Tibial artery (tissue), 4 donors: ENCODE measurements at regions not wholly inside any gene's neighbourhood (a gene's known extent, or its start where the extent isn't known, plus 50 kb on each side); places are given as distances from the start of the nearest gene placed in this dataset.

ENCODE experiments used
- DNase-seq, 2 donors: peaks; one replicate each; pipeline ENCODE4 v3.0.0-alpha.2; 2019
- H3K27ac ChIP-seq, 2 donors: fragments of 200-600 bp; sonication (generic) in 1 of 2; 1 replicate in 1 of 2; 2 replicates in 1 of 2; pipeline ENCODE4 v1.5.1; 2018 to 2019; ENCODE audit warnings: mild to moderate bottlenecking in 1 of 2
- H3K27me3 ChIP-seq, 2 donors: fragments of 200-600 bp; sonication (generic) in 1 of 2; one replicate each; pipeline versions ENCODE4 v1.5.1 to v1.6.0; 2016 to 2019
- H3K36me3 ChIP-seq, 3 donors: fragments of 200-600 bp; sonication (generic) in 2 of 3; one replicate each; pipeline ENCODE4 v1.5.1; 2016 to 2019; ENCODE audit warnings: mild to moderate bottlenecking in 2 of 3
- H3K4me1 ChIP-seq, 4 donors: fragments of 200-600 bp; sonication (generic) in 2 of 4; 1 replicate in 3 of 4; 2 replicates in 1 of 4; pipeline ENCODE4 v1.5.1; 2016 to 2019
- H3K4me3 ChIP-seq, 2 donors: fragments of 200-600 bp; sonication (generic) in 1 of 2; 1 replicate in 1 of 2; 2 replicates in 1 of 2; pipeline ENCODE4 v1.5.1; 2018 to 2019; ENCODE audit warnings: mild to moderate bottlenecking in 2 of 2
- H3K9me3 ChIP-seq, 3 donors: fragments of 200-600 bp; sonication (generic) in 1 of 3; one replicate each; pipeline ENCODE4 v1.5.1; 2016 to 2019
- CTCF ChIP-seq, 2 experiments: fragments of 200-600 bp in 1 of 2; fragments of 450-650 bp in 1 of 2; IDR thresholded peaks; one replicate each; pipeline ENCODE4 v1.5.1; 2017 to 2019; ENCODE audit warnings: antibody characterized with exemption in 2 of 2, mild to moderate bottlenecking in 1 of 2, moderate library complexity in 1 of 2
- intact Hi-C: fragments of 100-400 bp; cut with DNase I; formaldehyde crosslinking; loops from one replicate; pipeline ENCODE4 v1.15.0; 2023; ENCODE audit warnings: low total_unique reads

- Histone ChIP-seq H3K36me3 (no peaks in the 10 kb centered on the region), H3K4me1 (peaks cover 0 to 10% (median 2%) of the 10 kb centered on the region in 4 donors), H3K27ac (no peak overlapping the region), H3K27me3 (no peaks in the 10 kb centered on the region), H3K9me3 (no peaks in the 10 kb centered on the region), H3K4me3 (no peak overlapping the region)
- intact Hi-C loops: no loop called here
- no peak for TF ChIP-seq CTCF (IDR thresholded peaks at IDR 0.05)
- DNase-seq: no peak
Measured at GRCh38 chr4:155543126-155543765, 123.4 kb upstream of the GUCY1A1 start.

GRCh38 chr4:155542415-155542814 lies 124.2 kb upstream of the GUCY1A1 start:
- TF ChIP-seq CTCF (IDR thresholded peaks at IDR 0.05): no peak
- Histone ChIP-seq H3K9me3 (no peaks in the 10 kb centered on the region), H3K36me3 (no peaks in the 10 kb centered on the region), H3K4me1 (peaks cover 0 to 3% (median 0%) of the 10 kb centered on the region in 4 donors), H3K27me3 (no peaks in the 10 kb centered on the region), H3K4me3 (no peak overlapping the region), H3K27ac (no peak overlapping the region)
- DNase-seq: no peak
- intact Hi-C loops: no loop called here

GRCh38 chr4:155541716-155542115 lies 124.9 kb upstream of the GUCY1A1 start:
- Histone ChIP-seq H3K4me3 (no peak overlapping the region), H3K27ac (no peak overlapping the region), H3K9me3 (no peaks in the 10 kb centered on the region), H3K36me3 (no peaks in the 10 kb centered on the region), H3K4me1 (peaks cover 0 to 3% (median 0%) of the 10 kb centered on the region in 4 donors), H3K27me3 (no peaks in the 10 kb centered on the region)
- no peak for TF ChIP-seq CTCF (IDR thresholded peaks at IDR 0.05)
- intact Hi-C loops: no loop called here
- DNase-seq: no peak

- no peaks in the 10 kb centered on the region for H3K27me3 ChIP-seq
- H3K4me3 ChIP-seq: no peak overlapping the region
- no peak overlapping the region for H3K27ac ChIP-seq
- no peak for TF ChIP-seq CTCF (IDR thresholded peaks at IDR 0.05)
- H3K36me3 ChIP-seq: no peaks in the 10 kb centered on the region
- H3K4me1 ChIP-seq: peaks cover 0 to 3% (median 0%) of the 10 kb centered on the region in 4 donors
- intact Hi-C loops: no loop called here
- no peaks in the 10 kb centered on the region for H3K9me3 ChIP-seq
- no peak for DNase-seq
Measured at GRCh38 chr4:155540698-155541097, 126.0 kb upstream of the GUCY1A1 start.

GRCh38 chr4:155539746-155540145 lies 126.9 kb upstream of the GUCY1A1 start:
- no peak for TF ChIP-seq CTCF (IDR thresholded peaks at IDR 0.05)
- Histone ChIP-seq H3K27ac (no peak overlapping the region), H3K4me1 (peaks cover 0 to 3% (median 0%) of the 10 kb centered on the region in 4 donors), H3K27me3 (no peaks in the 10 kb centered on the region), H3K36me3 (no peaks in the 10 kb centered on the region), H3K9me3 (no peaks in the 10 kb centered on the region), H3K4me3 (no peak overlapping the region)
- intact Hi-C loops: no loop called here
- no peak for DNase-seq
